ENCODE measurements at regions not wholly inside any gene's neighbourhood (a gene's known extent, or its start where the extent isn't known, plus 50 kb on each side); places are given as distances from the start of the nearest gene placed in this dataset.

GRCh38 chr6:14426281-14426680 lies 308.7 kb downstream of the CD83 start:
- TF ChIP-seq ZNF24 (IDR thresholded peaks at IDR 0.05) (no peak), ZBTB4 (CRISPR knock-in tag; IDR thresholded peaks at IDR 0.05; ENCODE audit: borderline replicate concordance) (no peak), PHF20 (CRISPR knock-in tag; IDR thresholded peaks at IDR 0.05) (no peak), SAFB2 (CRISPR knock-in tag; IDR thresholded peaks at IDR 0.05; ENCODE audit: borderline replicate concordance, low read depth) (no peak)

Data from HepG2 (cell line).